NCI-H1694 (cell line): ENCODE measurements at regions not wholly inside any gene's neighbourhood (a gene's known extent, or its start where the extent isn't known, plus 50 kb on each side); places are given as distances from the start of the nearest gene placed in this dataset.
"Not testable (repeated sequence)": the region's sequence is repeated elsewhere in the genome, so short reads cannot be mapped to it uniquely, and the experiment has no call there.

Experiments
- DNase-seq: peaks from one replicate; lab custom pipeline; 2025; lab: John Stamatoyannopoulos, UW

- no peak for DNase-seq
Observed at GRCh38 chr6:164826831-164827468, 482.5 kb downstream of the C6orf118 start.

GRCh38 chr6:164825386-164825785 lies 484.0 kb downstream of the C6orf118 start:
- DNase-seq, result no peak

DNA sequence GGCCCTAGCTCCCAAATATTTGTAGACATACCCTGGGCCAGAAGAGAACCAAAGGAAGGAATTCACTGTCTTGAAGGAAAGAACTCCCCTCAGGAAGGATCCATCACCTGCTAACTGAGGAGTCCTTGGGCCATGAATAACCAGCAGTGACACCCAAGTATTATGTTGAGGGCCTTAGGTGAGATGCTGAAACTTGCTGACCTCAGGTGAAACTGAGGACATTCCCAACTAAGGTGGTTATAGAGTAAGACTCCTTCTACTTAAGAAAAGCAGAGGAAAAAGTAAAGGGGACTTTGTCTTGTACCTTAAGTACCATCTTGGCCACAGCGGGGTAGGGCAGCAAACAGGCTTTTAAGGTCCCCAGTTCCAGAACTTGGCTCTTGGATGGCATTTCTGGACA lies 491.7 kb downstream of the C6orf118 start:
- no peak for DNase-seq

GRCh38 chr6:164812706-164813105 lies 496.7 kb downstream of the C6orf118 start:
- DNase-seq, result no peak

DNA sequence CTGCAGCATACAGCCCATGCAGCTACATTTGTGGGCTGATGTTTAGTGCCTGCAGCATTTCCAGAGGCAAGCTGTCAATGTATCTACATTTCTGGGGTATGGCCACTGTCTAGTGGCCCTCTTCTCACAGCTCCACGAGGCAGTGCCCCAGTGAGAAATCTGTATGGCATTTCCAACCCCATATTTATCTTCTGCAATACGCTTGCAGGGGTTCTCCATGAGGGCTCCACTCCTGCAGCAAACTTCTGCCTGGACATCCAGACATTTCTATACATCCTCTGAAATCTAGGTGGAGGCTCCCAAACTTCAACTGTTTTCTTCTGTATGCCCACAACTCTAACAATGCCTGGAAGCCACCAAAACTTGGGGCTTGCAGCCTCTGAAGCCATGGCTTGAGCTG lies 502.3 kb downstream of the C6orf118 start:
- DNase-seq, result no peak

GRCh38 chr6:164795056-164795815 lies 514.2 kb downstream of the C6orf118 start:
- DNase-seq, result no peak

DNA sequence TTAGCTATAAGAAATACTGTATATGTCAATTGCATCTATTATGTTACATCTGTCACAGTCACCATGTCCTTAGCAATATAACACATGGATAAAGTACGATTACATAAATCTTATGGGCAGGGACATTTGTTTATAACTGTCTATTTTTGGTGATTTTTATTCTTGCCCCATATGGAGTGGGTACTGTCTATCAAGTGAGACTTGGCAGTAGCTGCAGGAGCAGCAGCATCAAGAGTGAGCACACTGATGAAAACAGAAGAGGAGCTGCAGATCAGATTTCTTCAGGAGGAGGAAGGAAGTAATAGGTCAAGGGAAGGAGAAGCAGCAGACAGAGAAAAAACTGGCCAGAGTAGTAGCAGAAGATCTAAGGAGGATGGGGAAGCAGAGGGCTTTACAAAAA lies 516.7 kb downstream of the C6orf118 start:
- no peak for DNase-seq

GRCh38 chr6:164791498-164791897 lies 517.9 kb downstream of the C6orf118 start:
- DNase-seq, result no peak

GRCh38 chr6:164763788-164764187 lies 545.6 kb downstream of the C6orf118 start:
- DNase-seq, result no peak

- no peak for DNase-seq
Observed at GRCh38 chr6:164757451-164757850, 552.0 kb downstream of the C6orf118 start.

- no peak for DNase-seq
Observed at GRCh38 chr6:164756723-164757122, 552.7 kb downstream of the C6orf118 start.

GRCh38 chr6:164756142-164756541 lies 553.3 kb downstream of the C6orf118 start:
- no peak for DNase-seq

- no peak for DNase-seq
Observed at GRCh38 chr6:164753517-164753916, 555.9 kb downstream of the C6orf118 start.

- DNase-seq, result no peak
Observed at GRCh38 chr6:164751395-164751794, 558.0 kb downstream of the C6orf118 start.

DNA sequence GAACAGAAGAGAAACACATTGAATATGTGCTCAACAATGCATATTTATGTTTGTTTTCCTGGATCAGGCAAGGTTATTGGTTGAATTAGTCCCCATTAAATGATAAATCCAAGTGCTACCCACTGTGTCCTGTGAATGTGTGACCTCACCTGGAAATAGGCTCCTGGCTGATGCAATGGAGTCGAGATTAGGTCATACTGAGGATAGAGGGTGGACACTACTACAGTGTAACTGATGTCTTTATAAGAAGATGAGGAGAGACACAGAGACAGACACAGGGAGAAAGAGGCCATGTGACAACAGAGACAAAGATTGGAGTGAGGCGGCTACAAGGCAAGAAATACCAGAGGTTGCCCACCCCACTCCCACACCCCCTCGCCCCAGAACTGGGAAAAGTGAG lies 559.3 kb downstream of the C6orf118 start:
- DNase-seq, result no peak

DNA sequence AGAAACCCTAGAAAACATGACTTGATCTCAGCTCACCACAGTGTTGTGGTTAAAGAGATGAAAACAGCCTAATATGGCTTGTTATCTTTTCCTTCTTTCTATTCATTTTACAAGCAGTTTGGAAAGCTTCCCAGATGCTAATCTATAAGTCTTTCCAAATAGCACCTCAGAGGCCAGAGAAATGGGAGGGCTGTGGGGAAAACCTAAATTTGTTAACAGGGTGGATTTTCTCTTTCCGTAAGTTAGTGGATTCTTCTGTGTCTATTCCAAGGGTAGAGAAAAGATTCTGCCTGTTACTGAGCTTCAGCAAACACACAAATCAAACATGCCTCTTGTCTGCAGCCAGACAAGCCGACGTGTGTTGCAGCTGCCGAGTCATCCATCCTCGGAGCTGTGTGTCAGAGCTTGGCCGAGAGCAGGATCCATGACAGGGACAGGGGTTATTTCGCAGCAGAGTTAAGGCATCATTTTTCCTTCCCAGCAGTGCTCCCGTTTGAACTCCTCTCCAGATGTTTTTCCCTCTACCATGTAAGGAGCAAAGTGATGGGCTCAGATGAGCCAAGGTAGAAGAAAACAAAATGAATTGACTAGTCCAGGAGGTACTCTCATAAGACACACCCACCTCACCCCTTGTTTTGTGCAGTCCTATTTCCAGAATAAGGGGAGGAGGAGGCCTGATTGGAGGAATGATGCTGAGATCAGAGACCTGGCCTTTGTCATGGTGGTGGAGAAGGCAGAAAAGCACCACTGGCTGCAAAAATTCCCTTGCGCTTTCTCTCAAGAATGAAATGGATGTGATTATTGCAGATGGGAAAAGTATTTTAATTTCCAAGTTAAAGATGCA lies 560.0 kb downstream of the C6orf118 start:
- DNase-seq, result no peak

DNA sequence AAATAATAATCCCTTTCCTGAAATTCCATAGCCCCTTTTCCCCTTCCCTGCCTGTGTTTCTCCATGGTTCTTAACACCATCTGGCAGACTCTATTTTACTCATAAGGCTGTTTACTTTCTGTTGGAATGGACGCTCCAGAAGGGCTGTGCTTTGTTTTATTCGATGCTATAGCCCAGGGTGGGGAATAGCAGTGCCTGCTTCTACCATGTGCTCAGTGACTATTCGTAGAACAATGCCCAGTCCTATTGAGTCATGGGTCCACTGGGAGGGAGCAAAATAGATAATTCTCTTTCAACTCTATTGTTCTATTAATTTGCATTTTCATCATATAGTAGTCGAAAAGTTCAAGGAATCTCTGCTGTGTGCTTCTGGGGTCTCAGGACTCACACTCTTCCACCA lies 565.1 kb downstream of the C6orf118 start:
- DNase-seq, result no peak

GRCh38 chr6:164741938-164742451 lies 567.4 kb downstream of the C6orf118 start:
- DNase-seq, result no peak

- not testable (repeated sequence) for DNase-seq
Observed at GRCh38 chr6:164736090-164736489, 573.3 kb downstream of the C6orf118 start.

GRCh38 chr6:164731539-164731938 lies 577.9 kb downstream of the C6orf118 start:
- no peak for DNase-seq

DNA sequence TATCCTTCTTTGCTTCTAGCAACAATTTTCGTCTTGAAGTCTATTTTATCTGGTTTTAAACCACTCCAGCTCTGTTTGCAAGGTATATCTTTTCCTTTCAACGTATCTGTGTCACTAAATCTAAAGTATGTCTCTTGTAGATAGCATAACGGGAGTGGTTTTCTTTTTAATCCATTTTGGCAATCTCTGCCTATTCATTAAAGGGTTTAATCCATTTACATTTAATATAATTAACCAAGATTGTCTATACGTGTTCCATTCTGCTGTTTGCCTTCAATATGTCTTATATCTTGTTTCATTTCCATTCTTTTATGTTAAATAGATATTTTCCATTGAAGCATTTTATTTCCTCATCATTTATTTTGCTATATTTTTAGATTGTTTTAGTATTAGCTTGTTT lies 587.9 kb downstream of the C6orf118 start:
- no peak for DNase-seq

- no peak for DNase-seq
Observed at GRCh38 chr6:164700497-164700896, 608.9 kb downstream of the C6orf118 start.

DNA sequence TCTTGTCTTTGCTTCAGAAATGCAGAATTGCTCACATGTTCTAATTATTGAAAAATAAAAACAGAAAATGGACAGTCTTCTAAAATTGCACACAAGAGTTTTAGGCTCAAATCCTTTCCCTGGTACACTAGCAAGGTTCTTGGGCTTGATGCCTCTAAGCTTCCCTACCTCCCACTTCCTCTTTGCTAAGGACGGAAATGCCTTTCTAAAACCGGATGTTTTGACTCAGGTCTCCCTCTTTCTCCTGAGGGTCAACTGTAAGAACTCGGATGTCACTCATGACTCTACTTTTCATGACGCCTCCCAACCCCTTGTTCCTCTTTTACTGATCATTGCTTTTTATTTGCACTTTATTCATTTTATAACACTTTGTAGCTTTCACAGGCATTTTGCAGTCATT lies 613.5 kb downstream of the C6orf118 start:
- DNase-seq, result no peak
